OCI-LY1 (cell line): ENCODE measurements at regions not wholly inside any gene's neighbourhood (a gene's known extent, or its start where the extent isn't known, plus 50 kb on each side); places are given as distances from the start of the nearest gene placed in this dataset.

Experiments used
- H2AFZ ChIP-seq: fragments of 200-600 bp; sonication (generic), shearing (Covaris generic); 2 replicates; pipeline ENCODE4 v1.6.0; 2014; ENCODE audit warnings: antibody characterized with exemption, mild to moderate bottlenecking, low read length
- H3F3A ChIP-seq: fragments of 200-600 bp; sonication (generic), shearing (Covaris generic); 2 replicates; pipeline ENCODE4 v1.6.0; 2014; ENCODE audit warnings: mild to moderate bottlenecking, antibody characterized with exemption, low read length, moderate library complexity; ENCODE audit not compliant: insufficient read depth
- H3K27ac ChIP-seq: fragments of 200-600 bp; sonication (generic); 2 replicates; pipeline ENCODE4 v1.5.1; 2014; ENCODE audit warnings: low read length, mixed run types, mild to moderate bottlenecking, low read depth; ENCODE audit not compliant: poor library complexity, severe bottlenecking
- H3K27me3 ChIP-seq: fragments of 200-600 bp; sonication (generic); 2 replicates; pipeline ENCODE4 v1.6.0; 2014; ENCODE audit warnings: antibody characterized with exemption, mild to moderate bottlenecking, low read length, moderate library complexity; ENCODE audit not compliant: insufficient read depth
- H3K36me3 ChIP-seq: fragments of 200-600 bp; sonication (generic); 2 replicates; pipeline ENCODE4 v1.6.1; 2014; ENCODE audit warnings: mild to moderate bottlenecking, antibody characterized with exemption, low read length, moderate library complexity, mixed read lengths; ENCODE audit not compliant: insufficient read depth
- H3K4me1 ChIP-seq: fragments of 200-600 bp; sonication (generic); 2 replicates; pipeline ENCODE4 v1.5.1; 2014; ENCODE audit warnings: mild to moderate bottlenecking, low read length, moderate library complexity; ENCODE audit not compliant: insufficient read depth, severe bottlenecking
- H3K4me2 ChIP-seq: fragments of 200-600 bp; sonication (generic), shearing (Covaris generic); 2 replicates; pipeline ENCODE4 v1.6.1; 2014; ENCODE audit warnings: low read length
- H3K4me3 ChIP-seq: fragments of 200-600 bp; sonication (generic); 2 replicates; pipeline ENCODE4 v1.5.1; 2014; ENCODE audit warnings: low read length, low read depth, mild to moderate bottlenecking, mixed read lengths; ENCODE audit not compliant: poor library complexity, severe bottlenecking
- H3K79me2 ChIP-seq: fragments of 200-600 bp; shearing (Covaris generic); 2 replicates; pipeline ENCODE4 v1.6.1; 2016; ENCODE audit warnings: mixed run types, low read length, mixed read lengths; ENCODE audit not compliant: insufficient read depth
- H3K9ac ChIP-seq: fragments of 200-600 bp; sonication (generic), shearing (Covaris generic); 2 replicates; pipeline ENCODE4 v1.6.1; 2014; ENCODE audit warnings: mild to moderate bottlenecking, low read length, mixed read lengths
- H3K9me2 ChIP-seq: fragments of 200-600 bp; sonication (generic), shearing (Covaris generic); 2 replicates; pipeline ENCODE4 v1.6.1; 2014; ENCODE audit warnings: low read depth, mild to moderate bottlenecking, low read length, mixed read lengths
- H3K9me3 ChIP-seq: fragments of 200-600 bp; shearing (Covaris generic); 2 replicates; pipeline ENCODE4 v1.6.1; 2014; ENCODE audit warnings: low read length, mixed read lengths
- H4K20me1 ChIP-seq: fragments of 200-600 bp; sonication (generic), shearing (Covaris generic); 2 replicates; pipeline ENCODE4 v1.6.0; 2016; ENCODE audit warnings: mild to moderate bottlenecking, low read length; ENCODE audit not compliant: insufficient read depth
- EZH2 ChIP-seq: fragments of 200-600 bp; sonication (generic), shearing (Covaris generic); IDR thresholded peaks from 2 replicates; pipeline ENCODE4 v1.8.0; 2017; ENCODE audit warnings: borderline replicate concordance, mixed run types, mild to moderate bottlenecking, antibody characterized with exemption, low read length, moderate library complexity, mixed read lengths
- TF ChIP-seq, protein P1 (sequence below): fragments of 200-600 bp; sonication (generic), shearing (Covaris generic); IDR thresholded peaks from 2 replicates; pipeline ENCODE4 v1.5.1; 2017; ENCODE audit warnings: mild to moderate bottlenecking, antibody characterized with exemption, low read length, moderate library complexity, mixed read lengths

DNA sequence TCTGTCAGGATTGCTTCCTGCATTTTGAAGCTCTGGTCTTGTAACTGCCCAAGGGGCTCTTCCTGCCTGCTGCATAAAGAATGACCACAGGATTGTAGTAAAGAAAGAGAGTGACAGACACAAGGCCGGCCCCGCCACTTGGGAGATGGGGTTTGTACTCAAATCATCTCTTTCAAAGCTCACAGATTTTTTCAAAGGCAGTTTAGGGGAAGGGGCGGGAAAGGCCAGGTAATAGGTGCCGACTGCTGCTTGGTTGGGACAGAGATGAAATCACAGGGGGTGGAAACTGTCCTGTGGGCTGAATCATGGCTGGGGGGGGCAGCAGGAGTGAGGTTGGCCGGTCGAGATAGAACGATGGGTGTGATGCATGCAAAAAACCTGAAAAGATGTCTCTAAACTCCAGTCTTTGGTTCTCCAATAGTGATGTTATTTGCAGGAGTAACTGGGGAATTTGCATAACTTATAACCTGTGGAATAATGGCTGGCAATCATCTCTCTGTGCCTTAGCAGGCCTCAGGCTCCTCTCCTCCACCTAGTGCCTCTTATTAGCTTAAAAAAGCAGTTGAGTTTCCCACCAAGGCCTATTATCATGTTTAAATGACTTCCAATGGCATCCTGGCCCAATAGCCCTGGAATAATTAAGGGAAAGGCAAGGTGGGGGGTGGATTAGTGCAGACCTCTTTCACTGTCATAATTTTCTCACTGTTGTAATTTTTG lies 778.4 kb upstream of the FRG1 start:
- Histone ChIP-seq H3K9me2 (no peaks in the 10 kb centered on the region), H2AFZ (no peak overlapping the region), H4K20me1 (no peaks in the 10 kb centered on the region), H3K79me2 (no peaks in the 10 kb centered on the region), H3K27me3 (no peaks in the 10 kb centered on the region), H3K36me3 (no peaks in the 10 kb centered on the region), H3K4me3 (no peak overlapping the region), H3F3A (no peaks in the 10 kb centered on the region), H3K27ac (no peak overlapping the region), H3K4me2 (no peak overlapping the region), H3K4me1 (no peaks in the 10 kb centered on the region), H3K9me3 (no peaks in the 10 kb centered on the region), H3K9ac (no peak overlapping the region)
- TF ChIP-seq, protein P1, sequence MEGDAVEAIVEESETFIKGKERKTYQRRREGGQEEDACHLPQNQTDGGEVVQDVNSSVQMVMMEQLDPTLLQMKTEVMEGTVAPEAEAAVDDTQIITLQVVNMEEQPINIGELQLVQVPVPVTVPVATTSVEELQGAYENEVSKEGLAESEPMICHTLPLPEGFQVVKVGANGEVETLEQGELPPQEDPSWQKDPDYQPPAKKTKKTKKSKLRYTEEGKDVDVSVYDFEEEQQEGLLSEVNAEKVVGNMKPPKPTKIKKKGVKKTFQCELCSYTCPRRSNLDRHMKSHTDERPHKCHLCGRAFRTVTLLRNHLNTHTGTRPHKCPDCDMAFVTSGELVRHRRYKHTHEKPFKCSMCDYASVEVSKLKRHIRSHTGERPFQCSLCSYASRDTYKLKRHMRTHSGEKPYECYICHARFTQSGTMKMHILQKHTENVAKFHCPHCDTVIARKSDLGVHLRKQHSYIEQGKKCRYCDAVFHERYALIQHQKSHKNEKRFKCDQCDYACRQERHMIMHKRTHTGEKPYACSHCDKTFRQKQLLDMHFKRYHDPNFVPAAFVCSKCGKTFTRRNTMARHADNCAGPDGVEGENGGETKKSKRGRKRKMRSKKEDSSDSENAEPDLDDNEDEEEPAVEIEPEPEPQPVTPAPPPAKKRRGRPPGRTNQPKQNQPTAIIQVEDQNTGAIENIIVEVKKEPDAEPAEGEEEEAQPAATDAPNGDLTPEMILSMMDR: no peak
- TF ChIP-seq EZH2: no peak

DNA sequence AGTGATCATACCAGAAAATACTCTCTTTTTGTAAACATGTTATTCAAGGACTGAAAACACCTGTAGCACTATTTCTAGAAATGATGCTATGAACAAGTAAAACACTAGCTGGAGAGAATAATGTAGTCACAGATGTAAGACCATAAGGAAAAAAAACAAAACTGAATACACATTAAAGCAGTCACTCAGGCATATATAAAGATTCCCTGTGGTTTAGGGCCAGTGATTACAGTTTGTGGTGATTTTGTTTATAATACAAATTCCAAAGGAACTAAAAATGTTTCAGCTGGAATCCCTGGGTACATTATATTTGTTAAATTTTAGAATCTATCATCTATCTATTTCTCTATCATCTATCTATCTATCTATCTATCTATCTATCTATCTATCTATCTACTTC lies 777.8 kb upstream of the FRG1 start:
- Histone ChIP-seq H3K9ac (no peak overlapping the region), H3K9me3 (no peaks in the 10 kb centered on the region), H3K27ac (no peak overlapping the region), H3K4me1 (no peaks in the 10 kb centered on the region), H3K4me2 (no peak overlapping the region), H3F3A (no peaks in the 10 kb centered on the region), H3K27me3 (no peaks in the 10 kb centered on the region), H4K20me1 (no peaks in the 10 kb centered on the region), H2AFZ (no peak overlapping the region), H3K4me3 (no peak overlapping the region), H3K79me2 (no peaks in the 10 kb centered on the region), H3K36me3 (no peaks in the 10 kb centered on the region), H3K9me2 (no peaks in the 10 kb centered on the region)
- no peak for TF ChIP-seq EZH2
- TF ChIP-seq, protein P1: no peak

DNA sequence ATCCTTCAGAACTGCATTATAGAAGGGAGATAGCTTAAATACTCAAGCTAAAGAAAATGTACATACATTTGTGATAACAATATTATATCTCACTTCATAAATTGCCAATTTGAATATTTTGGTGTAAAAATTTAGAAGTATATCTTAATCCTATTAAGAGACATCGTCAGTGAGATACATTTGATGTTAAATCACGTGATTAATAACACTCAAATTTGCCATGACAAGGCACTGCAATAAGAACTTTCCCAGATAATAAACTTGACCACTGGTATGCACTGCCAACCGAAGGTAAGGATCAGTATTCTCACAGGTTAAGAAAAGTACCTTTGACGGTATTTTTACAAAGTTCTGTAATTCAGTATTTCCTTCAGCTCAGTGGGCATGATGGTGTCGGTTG lies 764.7 kb upstream of the FRG1 start:
- no peaks in the 10 kb centered on the region for H4K20me1 ChIP-seq
- H3K4me3 ChIP-seq: no peak overlapping the region
- no peaks in the 10 kb centered on the region for H3K79me2 ChIP-seq
- no peaks in the 10 kb centered on the region for H3K4me1 ChIP-seq
- no peaks in the 10 kb centered on the region for H3K36me3 ChIP-seq
- no peak overlapping the region for H3K27ac ChIP-seq
- H3K9me3 ChIP-seq: no peaks in the 10 kb centered on the region
- H3K9me2 ChIP-seq: no peaks in the 10 kb centered on the region
- H3K9ac ChIP-seq: no peak overlapping the region
- H2AFZ ChIP-seq: no peak overlapping the region
- H3K4me2 ChIP-seq: no peak overlapping the region
- no peaks in the 10 kb centered on the region for H3F3A ChIP-seq
- no peaks in the 10 kb centered on the region for H3K27me3 ChIP-seq
- TF ChIP-seq, protein P1: no peak
- TF ChIP-seq EZH2: no peak
